MCF 10A (cell line): ENCODE measurements at regions not wholly inside any gene's neighbourhood (a gene's known extent, or its start where the extent isn't known, plus 50 kb on each side); places are given as distances from the start of the nearest gene placed in this dataset.

Source experiments
- BruUV-seq: library from RNA; stranded (reverse); fragments of 400-500 nt; replicated peaks from 2 replicates; lab custom pipeline; 2021; lab: Mats Ljungman, UMichigan
- CTCF ChIA-PET: fragments of 300-600 bp; sonication (Branson Sonifier 250); formaldehyde crosslinking; extraction: SDS; loops from one replicate; lab custom pipeline; 2021; ENCODE audit warnings: antibody characterized with exemption, inconsistent platforms; lab: Yijun Ruan, JAX
- POLR2A ChIA-PET: fragments of 300-600, 350-650 bp; sonication (Branson Sonifier 250); formaldehyde crosslinking; extraction: SDS; loops from one replicate; lab custom pipeline; 2020; ENCODE audit warnings: antibody characterized with exemption, inconsistent platforms; lab: Yijun Ruan, JAX
- DNase-seq: peaks from one replicate; pipeline ENCODE4 v3.0.0-alpha.2; 2018; ENCODE audit not compliant: unreplicated experiment
- H3K27ac Mint-ChIP-seq: one replicate; pipeline ENCODE4 v1.8.0; 2022; ENCODE audit warnings: mild to moderate bottlenecking, low read depth, mixed read lengths; ENCODE audit not compliant: unreplicated experiment
- H3K27me3 Mint-ChIP-seq: one replicate; pipeline ENCODE4 v1.8.0; 2022; ENCODE audit warnings: mixed read lengths; ENCODE audit not compliant: insufficient read depth, unreplicated experiment
- H3K36me3 Mint-ChIP-seq: one replicate; pipeline ENCODE4 v1.8.0; 2022; ENCODE audit warnings: mild to moderate bottlenecking, moderate library complexity, mixed read lengths; ENCODE audit not compliant: insufficient read depth, unreplicated experiment
- H3K4me1 Mint-ChIP-seq: one replicate; pipeline ENCODE4 v1.8.0; 2022; ENCODE audit warnings: mixed read lengths; ENCODE audit not compliant: insufficient read depth, unreplicated experiment
- H3K4me3 Mint-ChIP-seq: one replicate; pipeline ENCODE4 v1.8.0; 2022; ENCODE audit warnings: mild to moderate bottlenecking, moderate library complexity, mixed read lengths; ENCODE audit not compliant: unreplicated experiment
- H3K9me3 Mint-ChIP-seq: one replicate; pipeline ENCODE4 v1.8.0; 2022; ENCODE audit warnings: mixed read lengths; ENCODE audit not compliant: unreplicated experiment
- intact Hi-C: fragments of 100-400 bp; cut with micrococcal nuclease; formaldehyde crosslinking; loops from 2 replicates; pipeline ENCODE4 v1.14.1; 2022
- TF ChIP-seq, protein P1 (sequence below): fragments of 200-600 bp; IDR thresholded peaks from one replicate; pipeline ENCODE4 v1.8.0; 2022; ENCODE audit warnings: antibody characterized with exemption, mild to moderate bottlenecking; ENCODE audit not compliant: unreplicated experiment

DNA sequence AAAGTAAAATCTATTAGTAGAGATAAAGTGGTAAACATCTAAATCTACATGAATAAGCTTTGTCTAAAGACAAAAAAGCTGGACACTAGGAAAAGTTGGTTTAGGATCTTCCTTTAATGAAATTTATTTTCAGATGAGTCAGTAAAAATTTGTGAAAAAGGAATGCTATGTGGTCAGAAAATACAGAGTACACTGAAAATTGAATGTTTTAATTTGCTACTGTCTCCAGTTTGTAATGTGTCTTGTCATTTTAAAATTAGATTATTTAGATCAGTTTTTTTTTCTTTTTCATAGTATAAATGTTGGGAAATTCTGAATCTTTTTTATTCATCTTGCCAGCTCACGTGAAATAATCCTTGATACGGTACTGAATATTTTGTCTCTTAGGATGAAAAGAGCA, 56.9 kb downstream of the SLITRK6 start:
- no peaks in the 10 kb centered on the region for H3K9me3 Mint-ChIP-seq
- no peak overlapping the region for H3K4me3 Mint-ChIP-seq
- ChIA-PET CTCF (interaction anchor here (0.5 to 1.0 kb wide), 4 partner anchors 31 to 478 kb away, joined by 3 read pairs; no protein-coding TSS in a partner anchor), POLR2A (interaction anchor here (0.6 kb wide), 1 partner anchor 75 kb away, joined by 3 read pairs; no protein-coding TSS in a partner anchor)
- intact Hi-C loops: no loop called here
- no peaks in the 10 kb centered on the region for H3K27me3 Mint-ChIP-seq
- no TSS peak for BruUV-seq
- H3K4me1 Mint-ChIP-seq: no peaks in the 10 kb centered on the region
- H3K27ac Mint-ChIP-seq: no peak overlapping the region
- H3K36me3 Mint-ChIP-seq: no peaks in the 10 kb centered on the region
- TF ChIP-seq, protein P1, sequence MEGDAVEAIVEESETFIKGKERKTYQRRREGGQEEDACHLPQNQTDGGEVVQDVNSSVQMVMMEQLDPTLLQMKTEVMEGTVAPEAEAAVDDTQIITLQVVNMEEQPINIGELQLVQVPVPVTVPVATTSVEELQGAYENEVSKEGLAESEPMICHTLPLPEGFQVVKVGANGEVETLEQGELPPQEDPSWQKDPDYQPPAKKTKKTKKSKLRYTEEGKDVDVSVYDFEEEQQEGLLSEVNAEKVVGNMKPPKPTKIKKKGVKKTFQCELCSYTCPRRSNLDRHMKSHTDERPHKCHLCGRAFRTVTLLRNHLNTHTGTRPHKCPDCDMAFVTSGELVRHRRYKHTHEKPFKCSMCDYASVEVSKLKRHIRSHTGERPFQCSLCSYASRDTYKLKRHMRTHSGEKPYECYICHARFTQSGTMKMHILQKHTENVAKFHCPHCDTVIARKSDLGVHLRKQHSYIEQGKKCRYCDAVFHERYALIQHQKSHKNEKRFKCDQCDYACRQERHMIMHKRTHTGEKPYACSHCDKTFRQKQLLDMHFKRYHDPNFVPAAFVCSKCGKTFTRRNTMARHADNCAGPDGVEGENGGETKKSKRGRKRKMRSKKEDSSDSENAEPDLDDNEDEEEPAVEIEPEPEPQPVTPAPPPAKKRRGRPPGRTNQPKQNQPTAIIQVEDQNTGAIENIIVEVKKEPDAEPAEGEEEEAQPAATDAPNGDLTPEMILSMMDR: no peak
- no peak for DNase-seq

DNA sequence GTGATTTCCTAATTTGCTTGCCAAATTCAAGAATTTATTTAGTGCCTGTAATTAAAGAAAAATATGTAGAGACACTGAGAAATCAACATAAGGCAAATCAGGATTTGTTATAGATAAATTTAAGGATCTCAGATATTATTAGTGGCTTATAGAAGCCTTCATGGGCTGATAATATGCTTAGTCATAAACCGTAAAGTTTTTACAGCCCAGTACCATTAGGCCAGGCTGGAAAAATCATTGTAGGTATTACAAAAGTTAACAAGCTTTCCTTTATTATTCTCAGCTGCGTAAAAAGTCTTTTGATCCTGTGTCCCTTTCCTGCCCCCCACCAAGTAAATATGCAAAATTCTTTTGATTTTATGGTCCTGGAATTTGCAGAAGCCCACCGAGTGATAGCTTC, 58.2 kb downstream of the SLITRK6 start:
- DNase-seq: no peak
- H3K27ac Mint-ChIP-seq: no peak overlapping the region
- CTCF ChIA-PET: no interaction called here
- H3K9me3 Mint-ChIP-seq: no peaks in the 10 kb centered on the region
- no peak overlapping the region for H3K4me3 Mint-ChIP-seq
- BruUV-seq: no TSS peak
- no peaks in the 10 kb centered on the region for H3K27me3 Mint-ChIP-seq
- intact Hi-C loops: no loop called here
- TF ChIP-seq, protein P1: no peak
- POLR2A ChIA-PET: no interaction called here
- H3K36me3 Mint-ChIP-seq: no peaks in the 10 kb centered on the region
- no peaks in the 10 kb centered on the region for H3K4me1 Mint-ChIP-seq

DNA sequence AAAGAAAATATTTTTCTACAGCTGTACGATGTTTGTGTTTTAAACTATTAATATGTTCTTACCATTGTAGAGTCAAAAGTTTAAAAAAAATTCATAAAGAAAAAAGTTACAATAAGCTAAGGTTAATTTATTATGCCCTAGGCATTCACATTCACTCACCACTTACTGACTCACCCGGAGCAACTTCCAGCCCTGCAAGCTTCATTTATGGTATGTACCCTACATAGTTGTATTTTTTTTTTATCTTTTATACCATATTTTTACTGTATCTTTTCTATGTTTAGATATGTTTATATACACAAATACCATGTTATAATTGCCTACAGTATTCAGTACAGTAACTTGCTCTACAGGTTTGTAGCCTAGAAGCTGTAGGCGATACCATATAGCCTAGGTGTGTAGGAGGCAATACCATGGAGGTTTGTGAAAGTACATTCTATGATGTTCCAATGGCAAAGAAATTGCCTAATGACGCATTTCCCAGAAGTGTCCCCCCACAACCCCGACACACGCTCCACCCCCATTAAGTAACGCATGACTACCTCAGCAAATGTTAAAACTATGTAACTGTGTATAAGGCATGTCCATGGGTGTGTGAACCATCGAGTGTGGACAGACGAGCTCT, 60.4 kb downstream of the SLITRK6 start:
- no TSS peak for BruUV-seq
- Mint-ChIP-seq H3K27me3 (no peaks in the 10 kb centered on the region), H3K27ac (no peak overlapping the region), H3K4me3 (no peak overlapping the region), H3K4me1 (no peaks in the 10 kb centered on the region), H3K9me3 (no peaks in the 10 kb centered on the region), H3K36me3 (no peaks in the 10 kb centered on the region)
- peak; percentile 23 for DNase-seq
- intact Hi-C loops: no loop called here
- TF ChIP-seq, protein P1: no peak
- CTCF ChIA-PET: no interaction called here
- POLR2A ChIA-PET: interaction anchor here (0.6 to 1.4 kb wide), 5 partner anchors 22 to 1759 kb away, joined by 3 to 6 read pairs (median 3); partner anchors contain the start of gene SLITRK6

DNA sequence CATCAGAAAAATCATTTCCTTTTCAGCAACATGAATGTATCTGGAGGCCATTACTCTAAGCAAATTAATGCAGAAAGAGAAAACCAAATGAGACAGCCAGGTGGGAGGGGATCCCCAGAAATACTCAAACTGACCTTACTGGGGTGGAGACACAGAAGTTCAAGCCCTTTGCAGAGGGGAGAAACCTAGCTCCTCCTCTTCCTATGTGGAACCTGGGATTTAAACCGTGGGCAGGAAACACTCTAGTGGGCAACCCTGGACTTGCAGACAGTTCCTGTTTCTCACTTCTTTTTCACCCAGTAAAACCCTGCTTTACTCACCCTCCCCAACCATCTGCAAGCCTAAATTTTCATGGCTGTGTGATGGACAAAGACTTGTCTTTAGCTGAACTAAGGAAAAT, 61.3 kb downstream of the SLITRK6 start:
- Mint-ChIP-seq H3K36me3 (no peaks in the 10 kb centered on the region), H3K9me3 (no peaks in the 10 kb centered on the region), H3K27ac (no peak overlapping the region), H3K4me1 (no peaks in the 10 kb centered on the region), H3K4me3 (no peak overlapping the region), H3K27me3 (no peaks in the 10 kb centered on the region)
- CTCF ChIA-PET: interaction anchor here (0.6 kb wide), 1 partner anchor 40 kb away, joined by 3 read pairs; no protein-coding TSS in a partner anchor
- POLR2A ChIA-PET: interaction anchor here (0.8 to 1.4 kb wide), 2 partner anchors 21 to 152 kb away, joined by 3 to 5 read pairs; no protein-coding TSS in a partner anchor
- TF ChIP-seq, protein P1: no peak
- intact Hi-C loops: no loop called here
- BruUV-seq: no TSS peak
- no peak for DNase-seq
